Daoy (cell line): ENCODE measurements at regions not wholly inside any gene's neighbourhood (a gene's known extent, or its start where the extent isn't known, plus 50 kb on each side); places are given as distances from the start of the nearest gene placed in this dataset.

Source experiments
- DNase-seq: peaks from one replicate; pipeline ENCODE4 v3.0.0-alpha.2; 2015; ENCODE audit warnings: low read depth

- DNase-seq: no peak
These were observed 80.4 kb downstream of the NOC3L start for GRCh38 chr10:94282369-94282768.
